T47D (cell line): ENCODE measurements at regions not wholly inside any gene's neighbourhood (a gene's known extent, or its start where the extent isn't known, plus 50 kb on each side); places are given as distances from the start of the nearest gene placed in this dataset.
"Not testable (repeated sequence)": the region's sequence is repeated elsewhere in the genome, so short reads cannot be mapped to it uniquely, and the experiment has no call there.

Experiments used
- DNase-seq, 2 experiments: peaks; one replicate each; pipeline versions ENCODE4 v3.0.0 to v3.0.0-alpha.2; 2011 to 2012; ENCODE audit warnings: low read depth in 1 of 2, low spot score in 1 of 2
- JUND ChIP-seq: IDR thresholded peaks from 2 replicates; pipeline ENCODE4 v1.6.1; 2012; ENCODE audit warnings: low read depth
- in situ Hi-C: cut with HindIII; loops from 2 replicates; pipeline ENCODE4 v1.10.0; 2016; ENCODE audit warnings: low sequenced_read_pairs, low pct_unique_long_range_greater_than_20kb

DNA sequence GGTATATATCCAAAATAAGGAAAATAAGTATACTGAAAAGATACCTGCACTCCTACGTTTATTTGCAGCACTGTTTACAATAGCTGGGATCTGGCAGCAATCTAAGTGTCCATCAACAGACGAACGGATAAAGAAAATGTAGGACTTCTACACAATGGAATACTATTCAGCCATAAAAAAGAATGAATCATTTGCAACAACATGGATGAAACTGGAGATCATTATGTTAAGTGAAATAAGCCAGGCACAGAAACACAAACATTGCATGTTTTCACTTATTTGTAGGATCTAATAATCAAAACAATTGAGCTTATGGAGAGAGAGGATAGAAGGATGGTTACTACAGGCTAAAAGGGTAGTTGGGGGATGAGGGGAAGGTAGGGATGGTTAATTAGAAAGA is 494.0 kb downstream of the UQCRFS1 start:
- no peak for DNase-seq
- in situ Hi-C loops, result no loop called here
- TF ChIP-seq JUND, result no peak

DNA sequence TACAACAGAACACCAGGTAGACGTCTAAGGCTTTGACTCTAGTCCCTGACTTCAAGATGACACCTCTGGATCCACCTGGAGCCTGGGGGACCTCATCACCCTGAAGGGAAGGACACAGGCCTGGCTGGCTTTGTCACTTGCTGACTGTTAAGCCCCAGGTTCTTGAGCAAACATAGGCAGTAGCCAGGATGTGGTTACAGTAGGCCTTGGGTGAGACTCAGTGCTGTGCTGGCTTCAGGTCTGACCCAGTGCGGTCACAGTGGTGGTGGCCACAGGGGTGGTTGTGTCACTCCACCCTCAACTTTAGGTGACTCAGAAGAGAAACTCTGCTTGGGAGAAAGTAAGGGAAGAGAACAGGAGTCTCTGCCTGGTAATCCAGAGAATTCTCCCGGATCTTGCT is 497.8 kb downstream of the UQCRFS1 start:
- DNase-seq, result peak in 1 of 2 experiments; percentile 28
- in situ Hi-C loops, result no loop called here
- TF ChIP-seq JUND, result no peak

DNA sequence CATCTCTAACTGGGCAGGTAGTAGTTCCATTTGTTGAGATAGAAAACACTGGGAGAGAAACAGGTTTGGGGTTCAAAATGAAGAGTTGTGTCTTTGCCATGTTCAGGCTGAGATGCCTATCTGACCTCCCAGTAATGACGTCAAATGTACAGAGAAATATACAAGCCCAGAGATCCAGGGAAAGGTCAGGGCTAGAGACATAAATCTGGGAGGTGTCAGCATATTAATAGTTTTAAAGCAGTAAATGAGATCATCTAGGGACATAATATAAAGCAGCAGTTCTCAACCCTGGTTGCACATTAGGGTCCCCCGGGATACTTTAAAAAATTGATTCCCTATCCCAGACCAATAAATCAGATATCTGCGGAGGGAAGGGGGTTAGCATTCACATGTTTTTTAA is 501.5 kb downstream of the UQCRFS1 start:
- no peak for DNase-seq
- no peak for TF ChIP-seq JUND
- in situ Hi-C loops, result no loop called here

DNA sequence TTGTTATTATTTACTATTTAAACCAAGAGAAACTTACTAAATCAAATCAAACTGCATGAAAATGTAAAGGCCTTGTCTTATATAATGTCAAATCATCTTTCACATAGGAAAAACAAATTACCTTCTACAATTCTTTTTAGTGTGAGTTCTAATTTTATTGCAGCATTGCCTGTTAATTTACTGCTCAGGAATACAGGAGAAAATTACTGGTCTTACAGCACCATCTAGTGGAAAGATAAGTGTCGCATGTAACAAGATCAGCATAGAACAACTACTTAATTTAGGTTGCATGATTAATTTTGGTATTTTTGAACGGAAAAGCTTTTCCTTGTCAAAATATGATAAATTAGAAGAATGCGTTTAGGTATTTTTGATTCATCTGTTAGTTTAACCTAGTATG is 502.7 kb downstream of the UQCRFS1 start:
- DNase-seq, result peak in 1 of 2 experiments; percentile 74
- TF ChIP-seq JUND, result no peak
- in situ Hi-C loops, result no loop called here

DNA sequence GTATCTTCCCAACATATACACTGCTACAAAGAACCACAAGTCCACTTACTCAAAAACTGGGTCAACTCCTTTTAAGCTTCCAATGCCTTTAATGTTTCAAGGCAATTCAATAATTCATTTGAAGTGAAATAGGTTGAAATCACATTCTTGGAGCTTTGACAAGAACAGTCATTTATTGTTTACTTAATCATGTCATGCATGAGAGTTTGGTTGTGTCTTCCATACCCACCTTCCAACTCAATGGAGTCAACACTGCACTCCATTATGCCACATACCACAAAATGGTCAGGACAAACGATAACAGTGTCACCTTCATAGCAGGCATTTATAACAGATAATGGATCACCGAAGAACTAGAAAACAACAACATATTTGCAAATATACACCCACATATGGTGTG is 506.3 kb downstream of the UQCRFS1 start:
- no peak for TF ChIP-seq JUND
- in situ Hi-C loops, result no loop called here
- DNase-seq, result no peak

DNA sequence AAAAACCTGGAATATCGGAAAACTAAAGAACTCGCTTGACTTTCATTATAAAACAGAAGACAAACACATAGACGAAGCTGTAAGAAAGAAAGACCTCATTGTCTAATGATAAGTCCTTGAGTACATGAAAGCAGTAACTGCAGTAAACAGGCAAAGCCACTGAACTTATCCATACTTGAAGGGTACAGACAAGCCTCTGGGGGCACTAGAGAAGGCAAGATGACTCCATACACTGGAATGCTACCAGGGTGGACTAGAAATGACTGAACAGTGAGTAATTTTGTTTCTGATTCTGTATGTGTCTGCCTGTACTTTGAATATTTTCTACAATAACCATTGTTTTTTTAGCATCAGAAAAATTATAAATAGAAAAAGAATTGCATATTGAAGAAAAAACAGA is 507.9 kb downstream of the UQCRFS1 start:
- DNase-seq, result peak in 1 of 2 experiments; percentile 36
- in situ Hi-C loops, result no loop called here
- TF ChIP-seq JUND, result no peak

DNA sequence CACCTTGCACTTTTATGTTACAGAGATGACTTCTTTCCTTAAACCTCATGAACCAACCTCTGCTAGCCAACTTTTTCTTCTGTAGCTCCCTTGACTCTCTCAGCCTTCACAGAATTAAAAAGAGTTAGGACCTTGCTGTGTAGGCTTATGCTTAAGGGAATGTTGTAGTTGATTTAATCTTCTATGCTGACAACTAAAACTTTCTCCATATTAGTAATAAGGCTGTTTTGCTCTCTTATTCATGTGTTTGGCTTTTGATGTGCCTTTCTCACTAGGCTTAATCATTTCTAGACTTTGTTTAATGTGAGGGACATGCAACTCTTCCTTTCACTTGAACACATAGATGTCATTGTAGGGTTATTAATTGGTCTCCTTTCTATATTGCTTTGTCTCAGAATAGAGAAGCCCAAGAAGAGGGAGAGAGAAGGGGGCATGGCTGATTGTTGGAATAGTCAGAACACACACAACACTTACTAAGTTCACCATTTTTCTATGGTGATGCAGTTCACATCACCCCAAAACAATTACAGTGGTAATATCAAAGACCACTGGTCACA is 509.5 kb downstream of the UQCRFS1 start:
- no peak for TF ChIP-seq JUND
- in situ Hi-C loops, result no loop called here
- no peak for DNase-seq

DNA sequence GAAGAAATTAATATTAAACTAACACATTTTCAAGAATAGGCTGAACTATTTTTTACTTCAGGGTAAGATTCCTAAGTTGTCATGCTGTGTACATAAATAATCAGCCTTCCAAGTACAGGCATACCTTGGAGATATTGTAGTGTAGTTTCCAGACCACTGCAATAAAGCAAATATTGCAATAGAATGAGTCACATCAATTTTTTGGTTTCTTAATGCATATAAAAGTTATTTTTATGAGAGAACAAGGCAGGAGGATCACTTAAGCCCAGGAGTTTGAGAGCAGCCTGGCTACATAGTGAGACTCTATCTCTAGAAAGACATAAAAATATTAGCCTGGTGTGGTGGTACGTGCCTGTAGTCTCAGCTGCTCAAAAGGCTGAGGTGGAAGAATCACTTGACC is 511.5 kb downstream of the UQCRFS1 start:
- in situ Hi-C loops, result no loop called here
- TF ChIP-seq JUND, result no peak
- no peak for DNase-seq

DNA sequence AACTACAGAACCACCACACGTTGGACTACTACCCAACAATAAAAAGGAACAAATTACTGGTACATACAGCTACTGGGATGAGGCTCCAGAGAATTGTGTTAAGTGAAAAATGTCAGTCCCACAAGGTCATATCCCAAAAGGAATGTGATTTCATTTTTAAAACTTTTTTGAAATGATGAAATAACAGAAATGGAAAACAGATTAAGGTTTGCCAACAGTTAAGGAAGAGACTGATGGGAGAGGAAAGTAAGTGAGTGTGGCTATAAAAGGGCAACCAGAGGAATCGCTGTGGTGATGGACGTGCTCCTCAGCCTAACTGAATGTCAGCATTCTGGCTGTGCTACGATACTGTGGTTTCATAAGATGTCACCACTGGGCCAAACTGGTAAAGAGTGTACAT is 512.8 kb downstream of the UQCRFS1 start:
- no peak for TF ChIP-seq JUND
- in situ Hi-C loops, result no loop called here
- no peak for DNase-seq

DNA sequence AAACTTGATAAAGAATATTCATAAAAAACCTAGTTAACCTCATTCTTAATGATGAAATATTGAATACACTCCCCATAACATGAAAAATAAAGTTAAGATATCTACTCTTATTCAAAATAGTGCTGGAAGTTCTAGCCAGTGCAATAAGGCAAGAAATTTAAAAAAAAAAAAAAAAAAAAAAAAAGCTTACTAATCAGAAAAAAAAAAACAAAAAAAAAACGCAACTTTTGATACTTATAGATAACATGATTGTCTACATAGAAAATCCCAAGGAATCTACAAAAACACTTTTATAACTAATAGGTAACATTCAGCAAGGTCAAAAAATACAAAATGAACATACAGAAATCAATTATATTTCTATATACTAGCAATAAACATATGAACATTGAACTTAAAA is 515.6 kb downstream of the UQCRFS1 start:
- DNase-seq, result no peak
- in situ Hi-C loops, result no loop called here
- no peak for TF ChIP-seq JUND

DNA sequence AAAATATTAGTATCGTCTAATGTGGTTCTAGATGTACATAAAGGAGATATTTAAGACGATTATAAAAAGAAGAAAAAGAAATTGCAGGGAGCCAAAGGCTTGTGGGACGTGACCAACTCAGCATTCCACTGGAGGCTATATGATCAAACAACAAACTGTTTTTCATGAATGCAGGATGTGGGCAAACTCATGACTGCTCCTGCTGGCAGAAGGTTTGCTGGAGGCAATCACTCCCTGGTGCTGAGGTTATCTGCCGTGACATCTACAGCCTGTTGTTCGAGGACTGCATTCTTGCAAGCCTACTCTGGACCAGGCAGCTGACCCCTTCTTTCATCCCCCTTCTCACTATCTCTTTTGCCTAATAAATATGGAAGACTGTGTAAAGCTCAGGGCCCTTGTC is 518.1 kb downstream of the UQCRFS1 start:
- peak in 1 of 2 experiments; percentile 48 for DNase-seq
- no peak for TF ChIP-seq JUND
- in situ Hi-C loops, result no loop called here

DNA sequence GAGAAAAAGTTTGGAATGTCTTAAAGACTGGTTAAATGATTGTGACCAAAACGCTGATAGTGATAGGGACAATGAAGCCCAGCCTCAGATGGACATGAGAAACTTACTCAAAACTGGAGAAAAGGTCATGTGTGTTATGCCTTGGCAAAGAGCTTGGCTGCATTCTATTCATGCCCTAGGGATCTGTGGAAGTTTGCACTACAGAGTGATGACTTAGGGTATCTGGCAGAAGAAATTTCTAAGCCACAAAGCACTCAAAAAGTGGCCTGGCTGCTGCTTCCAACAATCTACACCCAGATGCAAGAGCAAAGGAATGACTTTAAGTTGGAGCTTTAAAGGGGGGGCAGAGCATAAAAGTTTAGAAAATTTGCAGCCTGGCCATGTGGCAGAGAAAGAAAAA is 521.3 kb downstream of the UQCRFS1 start:
- DNase-seq, result no peak
- in situ Hi-C loops, result no loop called here
- no peak for TF ChIP-seq JUND

DNA sequence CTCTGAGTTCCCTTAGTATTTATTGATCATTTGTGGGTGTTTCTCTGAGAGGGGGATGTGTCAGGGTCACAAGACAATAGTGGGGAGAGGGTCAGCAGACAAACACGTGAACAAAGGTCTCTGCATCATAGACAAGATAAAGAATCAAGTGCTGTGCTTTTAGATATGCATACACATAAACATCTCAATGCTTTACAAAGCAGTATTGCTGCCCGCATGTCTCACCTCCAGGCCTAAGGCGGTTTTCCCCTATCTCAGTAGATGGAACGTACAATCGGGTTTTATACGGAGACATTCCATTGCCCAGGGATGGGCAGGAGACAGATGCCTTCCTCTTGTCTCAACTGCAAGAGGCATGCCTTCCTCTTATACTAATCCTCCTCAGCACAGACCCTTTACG is 523.5 kb downstream of the UQCRFS1 start:
- DNase-seq, in situ Hi-C loops: not testable (repeated sequence)

DNA sequence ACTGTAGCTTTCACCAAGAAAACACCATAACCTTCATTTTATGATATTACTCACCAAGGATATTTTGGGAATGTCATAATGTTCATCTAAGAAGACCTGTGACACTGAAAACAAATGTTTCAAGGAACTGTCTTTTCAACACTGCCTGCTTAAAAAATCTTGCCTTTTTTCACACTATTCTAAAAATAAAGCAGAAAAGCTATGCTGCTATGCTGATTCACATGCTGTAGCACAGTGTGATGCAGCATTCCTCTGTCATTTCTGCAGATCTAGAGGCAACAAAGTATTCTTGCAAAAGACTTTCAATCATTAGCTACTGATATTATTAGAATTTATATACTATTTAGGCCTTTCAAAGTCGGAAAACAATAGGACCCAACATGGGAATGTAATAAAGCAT is 525.7 kb downstream of the UQCRFS1 start:
- no peak for TF ChIP-seq JUND
- DNase-seq, result no peak
- in situ Hi-C loops, result no loop called here
